ENCODE measurements at regions not wholly inside any gene's neighbourhood (a gene's known extent, or its start where the extent isn't known, plus 50 kb on each side); places are given as distances from the start of the nearest gene placed in this dataset.

DNA sequence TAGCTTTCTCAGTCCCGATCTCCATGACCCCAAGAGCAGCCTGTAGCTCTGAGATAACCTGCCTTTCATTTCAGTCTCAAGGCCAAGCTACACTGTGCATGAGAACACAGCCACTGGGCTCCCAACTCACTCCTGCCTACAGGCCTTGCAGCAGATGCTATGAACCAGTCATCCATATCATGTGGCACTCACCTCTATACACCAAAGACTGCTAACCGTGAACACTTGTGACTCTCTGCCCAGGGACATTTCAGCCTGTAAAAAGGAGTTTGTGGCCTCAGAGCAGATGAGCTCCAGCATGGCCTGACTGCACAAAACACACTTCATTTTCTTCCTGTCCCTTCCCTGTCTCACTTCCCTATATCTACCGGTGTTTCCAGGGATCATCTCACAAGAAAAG, 56.9 kb upstream of the NPY start:
- 57% methylated on average over 3 of the region's 3 CpGs for WGBS
- H3K4me3 ChIP-seq = no peak overlapping the region
- H3K9me3 ChIP-seq = no peaks in the 10 kb centered on the region
- no peaks in the 10 kb centered on the region for H3K4me1 ChIP-seq (replicated peaks)
- no peak overlapping the region for H3K27ac ChIP-seq
- no peak for DNase-seq (ENCODE audit: low spot score)
- H3K36me3 ChIP-seq = no peaks in the 10 kb centered on the region
- H3K27me3 ChIP-seq (replicated peaks; ENCODE audit: insufficient read depth) = no peaks in the 10 kb centered on the region
- no peak for TF ChIP-seq POLR2A (IDR thresholded peaks at IDR 0.05)
- TF ChIP-seq CTCF (IDR thresholded peaks at IDR 0.05) = no peak
- TF ChIP-seq POLR2AphosphoS5 (IDR thresholded peaks at IDR 0.05) = no peak
- intact Hi-C loops (cut with DNase I) = no loop called here

DNA sequence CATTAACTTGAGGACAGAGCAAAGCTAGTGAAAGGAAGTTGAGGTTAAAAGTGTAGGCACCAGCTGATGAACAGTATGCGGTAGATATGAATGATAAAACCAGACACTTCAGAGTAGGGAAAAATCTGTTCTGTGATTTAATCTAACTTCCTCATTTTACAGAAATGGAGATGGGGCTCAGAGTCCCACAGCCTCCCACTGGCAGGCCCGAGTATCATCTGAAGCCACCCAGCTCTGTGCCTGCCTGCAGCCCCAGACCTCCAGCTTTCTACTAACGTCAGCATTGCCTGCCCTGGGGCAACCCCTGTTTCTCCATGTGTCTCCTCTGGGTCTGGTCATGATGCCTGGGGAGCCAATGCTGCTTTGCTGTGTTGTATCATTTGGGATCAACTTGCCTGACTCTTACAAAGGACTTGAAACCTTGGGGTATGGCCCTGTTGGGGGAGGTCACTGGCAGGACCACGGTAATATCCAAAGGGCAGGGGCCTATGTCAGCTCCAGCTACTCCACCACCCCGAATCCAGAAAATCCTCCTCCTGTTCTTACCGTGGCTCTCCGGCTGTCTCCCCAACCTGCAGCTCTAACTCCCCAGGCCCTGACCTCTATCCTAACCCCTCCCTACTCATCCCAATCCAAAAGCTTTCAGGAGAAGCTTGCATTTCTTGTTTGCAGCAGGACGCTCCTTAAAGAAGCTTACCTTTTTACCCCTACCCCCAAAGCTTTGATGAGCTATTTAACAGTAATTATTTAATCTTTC, 56.2 kb upstream of the NPY start:
- no peak for DNase-seq (ENCODE audit: low spot score)
- intact Hi-C loops (cut with DNase I) = no loop called here
- TF ChIP-seq CTCF (IDR thresholded peaks at IDR 0.05) (no peak), POLR2A (IDR thresholded peaks at IDR 0.05) (no peak), POLR2AphosphoS5 (IDR thresholded peaks at IDR 0.05) (no peak)
- Histone ChIP-seq H3K36me3 (no peaks in the 10 kb centered on the region), H3K27me3 (replicated peaks; ENCODE audit: insufficient read depth) (no peaks in the 10 kb centered on the region), H3K9me3 (no peaks in the 10 kb centered on the region), H3K4me1 (replicated peaks) (no peaks in the 10 kb centered on the region), H3K4me3 (no peak overlapping the region), H3K27ac (no peak overlapping the region)
- WGBS = 63% methylated on average over 8 of the region's 8 CpGs

DNA sequence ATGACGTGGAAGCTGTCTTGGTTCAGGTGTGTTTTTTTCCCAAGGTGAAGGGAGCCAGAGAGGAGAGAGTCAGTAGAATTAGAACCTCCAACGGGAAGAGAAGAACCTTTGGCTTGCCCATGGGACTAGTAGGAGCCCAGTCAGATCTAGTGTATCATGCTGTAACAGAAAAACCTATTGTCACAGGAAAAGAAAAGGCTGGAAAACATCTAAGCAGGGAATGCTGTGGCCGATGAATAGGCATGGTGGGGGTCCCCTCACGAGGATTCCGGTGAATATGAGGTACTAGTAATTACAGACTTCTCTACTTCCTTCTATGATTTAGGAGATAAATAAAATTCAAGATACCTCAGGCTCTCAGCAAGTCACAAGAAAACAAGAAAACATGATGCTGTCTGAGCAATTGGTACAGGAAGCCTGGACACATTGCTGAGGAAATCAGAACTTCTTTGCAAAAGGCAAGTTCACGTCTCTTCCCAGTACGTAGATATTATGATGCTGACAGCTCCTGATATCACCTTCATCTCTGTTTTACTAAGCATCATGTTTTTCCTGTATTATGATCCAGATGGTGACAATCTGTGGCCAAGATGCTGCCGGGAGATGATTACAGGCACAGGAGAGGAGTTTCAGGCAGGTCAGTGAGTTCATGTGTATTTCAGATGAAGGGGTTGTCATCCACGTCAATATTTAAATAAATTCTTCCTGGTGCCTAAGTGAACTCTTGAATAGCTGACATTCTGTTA, 54.3 kb upstream of the NPY start:
- Histone ChIP-seq H3K4me1 (replicated peaks) (no peaks in the 10 kb centered on the region), H3K27me3 (replicated peaks; ENCODE audit: insufficient read depth) (no peaks in the 10 kb centered on the region), H3K4me3 (no peak overlapping the region), H3K36me3 (no peaks in the 10 kb centered on the region), H3K27ac (no peak overlapping the region), H3K9me3 (no peaks in the 10 kb centered on the region)
- TF ChIP-seq CTCF (IDR thresholded peaks at IDR 0.05) (no peak), POLR2A (IDR thresholded peaks at IDR 0.05) (no peak), POLR2AphosphoS5 (IDR thresholded peaks at IDR 0.05) (no peak)
- 57% methylated on average over 9 of the region's 9 CpGs for WGBS
- intact Hi-C loops (cut with DNase I) = no loop called here
- DNase-seq (ENCODE audit: low spot score) = no peak

GRCh38 chr7:24231493-24231892, 52.5 kb upstream of the NPY start:
- TF ChIP-seq POLR2A (IDR thresholded peaks at IDR 0.05) (no peak), CTCF (IDR thresholded peaks at IDR 0.05) (no peak), POLR2AphosphoS5 (IDR thresholded peaks at IDR 0.05) (no peak)

DNA sequence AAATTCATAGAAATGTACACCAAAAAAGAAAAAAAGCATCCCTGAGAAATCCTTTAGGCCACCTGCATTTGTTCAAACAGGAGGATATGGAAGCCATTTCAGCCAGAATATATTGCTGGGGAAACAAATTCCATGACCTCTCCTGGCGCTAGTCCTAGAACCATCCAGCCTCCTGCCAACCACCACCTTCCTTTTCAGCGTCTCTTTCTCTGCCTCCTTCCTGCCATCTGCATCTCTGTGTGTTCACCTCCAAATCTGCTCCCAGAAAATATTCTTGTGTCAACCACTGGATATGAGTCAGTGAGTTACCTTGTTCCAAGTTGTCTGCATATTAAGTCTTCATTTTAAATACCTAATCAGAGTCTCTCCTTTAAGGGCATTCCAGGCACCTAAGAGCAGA, 50.6 kb upstream of the NPY start:
- intact Hi-C loops (cut with DNase I) = no loop called here

More at GRCh38 chr7:24231493-24231892, 52.5 kb upstream of the NPY start:
- H3K36me3 ChIP-seq = no peaks in the 10 kb centered on the region
- no peaks in the 10 kb centered on the region for H3K9me3 ChIP-seq
- no peak for DNase-seq (ENCODE audit: low spot score)
- intact Hi-C loops (cut with DNase I) = no loop called here
- no peaks in the 10 kb centered on the region for H3K27me3 ChIP-seq (replicated peaks; ENCODE audit: insufficient read depth)
- no peak overlapping the region for H3K27ac ChIP-seq
- no peaks in the 10 kb centered on the region for H3K4me1 ChIP-seq (replicated peaks)
- H3K4me3 ChIP-seq = no peak overlapping the region

More for the DNA sequence above, 50.6 kb upstream of the NPY start:
- H3K36me3 ChIP-seq = no peaks in the 10 kb centered on the region
- H3K9me3 ChIP-seq = no peaks in the 10 kb centered on the region
- TF ChIP-seq POLR2A (IDR thresholded peaks at IDR 0.05) (no peak), CTCF (IDR thresholded peaks at IDR 0.05) (no peak), POLR2AphosphoS5 (IDR thresholded peaks at IDR 0.05) (no peak)
- no peak overlapping the region for H3K27ac ChIP-seq
- no peak for DNase-seq (ENCODE audit: low spot score)
- H3K27me3 ChIP-seq (replicated peaks; ENCODE audit: insufficient read depth) = no peaks in the 10 kb centered on the region
- H3K4me1 ChIP-seq (replicated peaks) = no peaks in the 10 kb centered on the region
- no peak overlapping the region for H3K4me3 ChIP-seq
- WGBS = 68% methylated on average over 2 of the region's 2 CpGs

Measured in prostate gland (tissue), 2 donors.